Osteoblast (primary cell): ENCODE measurements at regions not wholly inside any gene's neighbourhood (a gene's known extent, or its start where the extent isn't known, plus 50 kb on each side); places are given as distances from the start of the nearest gene placed in this dataset.

Source experiments
- DNase-seq: peaks from one replicate; pipeline ENCODE4 v3.0.0; 2011; ENCODE audit warnings: low spot score, mixed read lengths; ENCODE audit not compliant: insufficient read length; ENCODE audit errors: missing footprints
- H2AFZ ChIP-seq: 2 replicates; pipeline ENCODE4 v1.6.0; 2011; ENCODE audit warnings: mild to moderate bottlenecking, low read length
- H3K27ac ChIP-seq: 2 replicates; pipeline ENCODE4 v1.5.1; 2011; ENCODE audit warnings: mild to moderate bottlenecking, low read depth, low read length, moderate library complexity
- H3K27me3 ChIP-seq: 2 replicates; pipeline ENCODE4 v1.6.0; 2012; ENCODE audit warnings: mild to moderate bottlenecking, control low read depth, inconsistent platforms, low read length, moderate library complexity; ENCODE audit not compliant: insufficient read depth
- H3K36me3 ChIP-seq: 2 replicates; pipeline ENCODE4 v1.5.1; 2011; ENCODE audit warnings: mild to moderate bottlenecking, low read length, control low read depth, moderate library complexity; ENCODE audit not compliant: insufficient read depth
- H3K4me1 ChIP-seq: 2 replicates; pipeline ENCODE4 v1.5.1; 2011; ENCODE audit warnings: mild to moderate bottlenecking, low read length, control low read depth, moderate library complexity; ENCODE audit not compliant: insufficient read depth
- H3K4me2 ChIP-seq: 2 replicates; pipeline ENCODE4 v1.6.0; 2011; ENCODE audit warnings: mild to moderate bottlenecking, low read length; ENCODE audit not compliant: insufficient read depth
- H3K4me3 ChIP-seq: fragments of 200-600 bp; sonication (generic); 3 replicates; pipeline ENCODE4 v1.5.1; 2012; ENCODE audit warnings: mild to moderate bottlenecking, low read length, inconsistent platforms; ENCODE audit not compliant: insufficient read depth
- H3K79me2 ChIP-seq: 2 replicates; pipeline ENCODE4 v1.6.0; 2012; ENCODE audit warnings: mild to moderate bottlenecking, low read length, control low read depth, inconsistent platforms; ENCODE audit not compliant: insufficient read depth
- H3K9me3 ChIP-seq: 2 replicates; pipeline ENCODE4 v1.5.1; 2011; ENCODE audit warnings: low read depth, low read length, control low read depth
- H4K20me1 ChIP-seq: 2 replicates; pipeline ENCODE4 v1.6.0; 2012; ENCODE audit warnings: mild to moderate bottlenecking, low read length, control low read depth; ENCODE audit not compliant: insufficient read depth
- TF ChIP-seq, protein P1 (sequence below): IDR thresholded peaks from 2 replicates; pipeline ENCODE4 v1.5.1; 2011; ENCODE audit warnings: mild to moderate bottlenecking, low read depth, low read length, moderate library complexity; ENCODE audit errors: extremely low read depth

DNA sequence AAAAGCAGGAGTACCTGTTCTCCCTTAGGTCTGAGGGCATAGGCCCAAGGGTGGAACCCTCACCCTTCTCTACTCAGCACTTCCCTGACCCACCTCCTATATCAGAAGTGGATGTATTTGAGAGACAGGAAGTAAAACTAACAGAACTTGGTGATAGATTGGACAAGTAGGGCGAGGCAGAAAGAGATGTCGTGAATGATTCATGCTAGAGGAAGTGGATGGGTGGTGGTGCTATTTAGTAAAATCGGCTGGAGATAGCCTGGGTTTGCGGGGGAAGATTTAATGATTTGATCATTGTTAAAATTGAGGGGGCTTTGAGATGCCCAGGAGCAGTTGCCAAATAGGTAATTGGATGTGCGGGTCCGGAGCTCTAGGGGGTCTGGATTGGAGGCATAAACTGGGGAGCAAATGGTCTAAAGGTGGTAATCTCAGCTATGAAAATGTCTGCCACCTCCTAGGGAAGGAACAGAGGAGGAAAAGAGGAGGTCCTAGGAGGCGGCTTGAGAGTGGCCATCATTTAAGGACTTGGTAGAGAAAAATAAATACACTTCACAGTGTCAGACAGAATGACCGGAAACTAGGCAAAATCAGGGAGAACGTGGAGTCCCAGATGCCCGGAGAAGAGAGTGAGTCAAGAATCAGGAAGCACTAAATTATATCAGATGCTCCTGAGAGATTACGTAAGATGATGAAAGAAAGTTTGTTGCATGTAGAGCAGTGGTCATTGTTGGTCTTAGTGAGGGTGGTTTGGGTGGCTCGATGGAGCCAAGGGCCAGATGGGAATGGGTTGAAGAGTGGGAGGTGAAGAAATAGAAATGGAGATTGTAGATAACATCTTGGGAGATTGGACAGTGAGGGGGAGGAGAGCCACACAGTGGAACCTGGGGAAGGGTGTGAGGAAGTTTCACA is 142.0 kb downstream of the CEP57L1 start:
- no peaks in the 10 kb centered on the region for H3K27me3 ChIP-seq
- H3K4me1 ChIP-seq = peaks cover 44% of the 10 kb centered on the region
- H4K20me1 ChIP-seq = no peaks in the 10 kb centered on the region
- no peaks in the 10 kb centered on the region for H3K9me3 ChIP-seq
- H3K36me3 ChIP-seq = no peaks in the 10 kb centered on the region
- TF ChIP-seq, protein P1, sequence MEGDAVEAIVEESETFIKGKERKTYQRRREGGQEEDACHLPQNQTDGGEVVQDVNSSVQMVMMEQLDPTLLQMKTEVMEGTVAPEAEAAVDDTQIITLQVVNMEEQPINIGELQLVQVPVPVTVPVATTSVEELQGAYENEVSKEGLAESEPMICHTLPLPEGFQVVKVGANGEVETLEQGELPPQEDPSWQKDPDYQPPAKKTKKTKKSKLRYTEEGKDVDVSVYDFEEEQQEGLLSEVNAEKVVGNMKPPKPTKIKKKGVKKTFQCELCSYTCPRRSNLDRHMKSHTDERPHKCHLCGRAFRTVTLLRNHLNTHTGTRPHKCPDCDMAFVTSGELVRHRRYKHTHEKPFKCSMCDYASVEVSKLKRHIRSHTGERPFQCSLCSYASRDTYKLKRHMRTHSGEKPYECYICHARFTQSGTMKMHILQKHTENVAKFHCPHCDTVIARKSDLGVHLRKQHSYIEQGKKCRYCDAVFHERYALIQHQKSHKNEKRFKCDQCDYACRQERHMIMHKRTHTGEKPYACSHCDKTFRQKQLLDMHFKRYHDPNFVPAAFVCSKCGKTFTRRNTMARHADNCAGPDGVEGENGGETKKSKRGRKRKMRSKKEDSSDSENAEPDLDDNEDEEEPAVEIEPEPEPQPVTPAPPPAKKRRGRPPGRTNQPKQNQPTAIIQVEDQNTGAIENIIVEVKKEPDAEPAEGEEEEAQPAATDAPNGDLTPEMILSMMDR = no peak
- H2AFZ ChIP-seq = peak overlapping the region; percentile 35
- DNase-seq = peak; percentile 42
- no peaks in the 10 kb centered on the region for H3K79me2 ChIP-seq
- H3K27ac ChIP-seq = no peak overlapping the region
- H3K4me3 ChIP-seq = no peak overlapping the region
- H3K4me2 ChIP-seq = no peak overlapping the region

GRCh38 chr6:109236115-109237076 is 141.1 kb downstream of the CEP57L1 start:
- Histone ChIP-seq H4K20me1 (no peaks in the 10 kb centered on the region), H3K79me2 (no peaks in the 10 kb centered on the region), H3K27ac (no peak overlapping the region), H3K4me3 (no peak overlapping the region), H3K4me1 (peaks cover 35% of the 10 kb centered on the region), H3K27me3 (no peaks in the 10 kb centered on the region), H3K9me3 (no peaks in the 10 kb centered on the region), H3K36me3 (no peaks in the 10 kb centered on the region), H2AFZ (no peak overlapping the region), H3K4me2 (no peak overlapping the region)
- TF ChIP-seq, protein P1 = no peak
- DNase-seq = no peak

- peaks cover 27% of the 10 kb centered on the region for H3K4me1 ChIP-seq
- no peaks in the 10 kb centered on the region for H3K9me3 ChIP-seq
- no peak overlapping the region for H2AFZ ChIP-seq
- H3K4me2 ChIP-seq = no peak overlapping the region
- no peak overlapping the region for H3K4me3 ChIP-seq
- no peaks in the 10 kb centered on the region for H3K27me3 ChIP-seq
- H3K36me3 ChIP-seq = no peaks in the 10 kb centered on the region
- H3K79me2 ChIP-seq = no peaks in the 10 kb centered on the region
- TF ChIP-seq, protein P1 = no peak
- no peak overlapping the region for H3K27ac ChIP-seq
- H4K20me1 ChIP-seq = no peaks in the 10 kb centered on the region
- peak; percentile 48 for DNase-seq
Measured at GRCh38 chr6:109235481-109236038, 140.3 kb downstream of the CEP57L1 start.
